ENCODE measurements at regions not wholly inside any gene's neighbourhood (a gene's known extent, or its start where the extent isn't known, plus 50 kb on each side); places are given as distances from the start of the nearest gene placed in this dataset.

- no peak overlapping the region for H3K27ac ChIP-seq (ENCODE audit: insufficient read depth, low read length)
These were observed 93.6 kb upstream of the AGBL1 start for GRCh38 chr15:85986116-85986515.

DNA sequence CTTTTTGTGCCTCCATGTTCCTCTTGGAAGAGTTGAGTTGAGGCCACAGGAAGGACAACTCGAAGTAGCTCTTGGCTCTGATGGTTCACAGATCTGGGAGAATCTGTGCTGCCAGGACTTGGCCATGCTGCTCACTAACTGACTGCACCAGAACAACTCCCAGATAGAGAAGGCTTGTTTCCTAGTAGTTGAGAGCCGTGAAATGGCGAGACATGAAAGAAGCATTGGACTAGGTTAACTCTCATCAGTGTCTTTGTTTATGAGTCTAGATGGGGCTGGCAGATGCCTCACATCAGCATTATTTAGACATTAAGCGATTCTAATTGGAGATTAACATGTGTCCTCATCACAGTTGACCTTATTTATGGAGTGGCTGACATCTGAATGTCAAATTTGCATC lies 92.9 kb upstream of the AGBL1 start:
- Histone ChIP-seq H3K9ac (ENCODE audit: insufficient read depth, low read length) (no peak overlapping the region), H3K4me3 (replicated peaks in 1 of 4; ENCODE audit: control extremely low read depth in 1 of 4, insufficient read depth in 1 of 4, low read depth in 3 of 4, low read length in 4 of 4) (no peak overlapping the region)
- DNase-seq (ENCODE audit: low read depth in 2 of 2): no peak

More at GRCh38 chr15:85986116-85986515, 93.6 kb upstream of the AGBL1 start:
- Histone ChIP-seq H3K79me2 (ENCODE audit: control insufficient read depth, insufficient read depth, low read length) (no peaks in the 10 kb centered on the region), H3K4me3 (replicated peaks in 1 of 4; ENCODE audit: control extremely low read depth in 1 of 4, insufficient read depth in 1 of 4, low read depth in 3 of 4, low read length in 4 of 4) (no peak overlapping the region), H3K9ac (ENCODE audit: insufficient read depth, low read length) (no peak overlapping the region), H3K27me3 (ENCODE audit: control insufficient read depth, insufficient read depth, low read length) (no peaks in the 10 kb centered on the region), H4K20me1 (ENCODE audit: control insufficient read depth, extremely low read depth, insufficient read depth, low read length) (no peaks in the 10 kb centered on the region), H3K9me3 (ENCODE audit: control insufficient read depth, insufficient read depth, low read depth, low read length) (no peaks in the 10 kb centered on the region), H2AFZ (ENCODE audit: low read length) (no peak overlapping the region), H3K4me2 (ENCODE audit: extremely low read depth, insufficient read depth, low read length) (no peak overlapping the region), H3K4me1 (ENCODE audit: control insufficient read depth, extremely low read depth, insufficient read depth, low read length) (no peaks in the 10 kb centered on the region), H3K36me3 (ENCODE audit: control insufficient read depth, insufficient read depth, low read length) (no peaks in the 10 kb centered on the region)
- DNase-seq (ENCODE audit: low read depth in 2 of 2): no peak
- TF ChIP-seq CTCF (conservative IDR thresholded peaks at IDR 0.05 in 1 of 2, IDR thresholded peaks at IDR 0.05 in 1 of 2; ENCODE audit: low read depth in 1 of 2, low read length in 2 of 2): no peak
- no peak for TF ChIP-seq EZH2 (IDR thresholded peaks at IDR 0.05; ENCODE audit: low read length, missing control alignments)

GRCh38 chr15:85988741-85989140 lies 90.9 kb upstream of the AGBL1 start:
- Histone ChIP-seq H3K9ac (ENCODE audit: insufficient read depth, low read length) (no peak overlapping the region), H3K79me2 (ENCODE audit: control insufficient read depth, insufficient read depth, low read length) (no peaks in the 10 kb centered on the region), H3K9me3 (ENCODE audit: control insufficient read depth, insufficient read depth, low read depth, low read length) (no peaks in the 10 kb centered on the region), H2AFZ (ENCODE audit: low read length) (no peak overlapping the region), H3K4me1 (ENCODE audit: control insufficient read depth, extremely low read depth, insufficient read depth, low read length) (no peaks in the 10 kb centered on the region), H3K27me3 (ENCODE audit: control insufficient read depth, insufficient read depth, low read length) (no peaks in the 10 kb centered on the region), H3K4me2 (ENCODE audit: extremely low read depth, insufficient read depth, low read length) (no peak overlapping the region), H3K4me3 (replicated peaks in 1 of 4; ENCODE audit: control extremely low read depth in 1 of 4, insufficient read depth in 1 of 4, low read depth in 3 of 4, low read length in 4 of 4) (no peak overlapping the region), H4K20me1 (ENCODE audit: control insufficient read depth, extremely low read depth, insufficient read depth, low read length) (no peaks in the 10 kb centered on the region), H3K36me3 (ENCODE audit: control insufficient read depth, insufficient read depth, low read length) (no peaks in the 10 kb centered on the region), H3K27ac (ENCODE audit: insufficient read depth, low read length) (no peak overlapping the region)
- DNase-seq (ENCODE audit: low read depth in 2 of 2): no peak
- TF ChIP-seq CTCF (conservative IDR thresholded peaks at IDR 0.05 in 1 of 2, IDR thresholded peaks at IDR 0.05 in 1 of 2; ENCODE audit: low read depth in 1 of 2, low read length in 2 of 2) (no peak), EZH2 (IDR thresholded peaks at IDR 0.05; ENCODE audit: low read length, missing control alignments) (no peak)

More for the DNA sequence above, 92.9 kb upstream of the AGBL1 start:
- H3K79me2 ChIP-seq (ENCODE audit: control insufficient read depth, insufficient read depth, low read length): no peaks in the 10 kb centered on the region
- H3K9me3 ChIP-seq (ENCODE audit: control insufficient read depth, insufficient read depth, low read depth, low read length): no peaks in the 10 kb centered on the region
- no peaks in the 10 kb centered on the region for H3K36me3 ChIP-seq (ENCODE audit: control insufficient read depth, insufficient read depth, low read length)
- no peaks in the 10 kb centered on the region for H3K4me1 ChIP-seq (ENCODE audit: control insufficient read depth, extremely low read depth, insufficient read depth, low read length)
- H4K20me1 ChIP-seq (ENCODE audit: control insufficient read depth, extremely low read depth, insufficient read depth, low read length): no peaks in the 10 kb centered on the region
- H2AFZ ChIP-seq (ENCODE audit: low read length): no peak overlapping the region
- no peak overlapping the region for H3K27ac ChIP-seq (ENCODE audit: insufficient read depth, low read length)
- no peak overlapping the region for H3K4me2 ChIP-seq (ENCODE audit: extremely low read depth, insufficient read depth, low read length)
- no peaks in the 10 kb centered on the region for H3K27me3 ChIP-seq (ENCODE audit: control insufficient read depth, insufficient read depth, low read length)
- TF ChIP-seq CTCF (conservative IDR thresholded peaks at IDR 0.05 in 1 of 2, IDR thresholded peaks at IDR 0.05 in 1 of 2; ENCODE audit: low read depth in 1 of 2, low read length in 2 of 2): no peak
- TF ChIP-seq EZH2 (IDR thresholded peaks at IDR 0.05; ENCODE audit: low read length, missing control alignments): no peak
